ENCODE measurements at regions not wholly inside any gene's neighbourhood (a gene's known extent, or its start where the extent isn't known, plus 50 kb on each side); places are given as distances from the start of the nearest gene placed in this dataset.

DNA sequence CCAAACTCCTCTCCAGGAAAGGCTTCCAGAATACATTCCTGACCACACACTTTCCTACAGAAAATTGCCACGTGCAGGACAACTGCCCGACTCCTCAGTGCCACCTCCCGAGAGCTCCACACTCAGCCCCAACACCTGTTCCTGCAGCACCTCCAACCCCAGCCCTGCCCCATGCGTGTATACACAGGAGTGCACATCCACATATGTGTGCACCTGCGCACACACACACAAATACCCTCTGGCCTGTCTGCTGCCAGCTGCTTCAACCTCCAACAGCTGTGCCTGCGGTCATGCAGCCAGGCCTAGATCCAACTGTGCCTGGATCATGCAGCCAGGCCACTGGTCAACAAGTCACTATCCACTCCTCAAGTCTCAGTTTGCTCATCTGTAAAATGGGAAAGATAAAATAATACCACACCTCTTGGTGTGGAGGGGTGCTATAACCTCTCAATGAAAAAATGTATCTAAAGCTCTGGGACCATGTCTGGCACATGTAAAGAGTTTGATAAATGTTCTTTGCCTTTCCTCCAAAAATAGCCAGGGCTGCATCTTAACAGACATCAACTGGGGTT lies 152.1 kb upstream of the ID2 start:
- TF ChIP-seq POLR2A (IDR thresholded peaks at IDR 0.05): no peak
- TF ChIP-seq CTCF (IDR thresholded peaks at IDR 0.05): no peak

Measured in heart left ventricle (tissue), 13 donors.